GM12878 (cell line): ENCODE measurements at regions not wholly inside any gene's neighbourhood (a gene's known extent, or its start where the extent isn't known, plus 50 kb on each side); places are given as distances from the start of the nearest gene placed in this dataset.

ENCODE experiments used
- ATAC-seq: fragments of 200-7000 bp; cut with Tn5 transposase; 3 replicates; pipeline ENCODE4 v1.9.1; 2020; ENCODE audit warnings: mild to moderate bottlenecking, moderate library complexity
- BruUV-seq: library from RNA; stranded (reverse); fragments of 400-500 nt; replicated peaks from 2 replicates; lab custom pipeline; 2021; lab: Mats Ljungman, UMichigan
- CTCF ChIA-PET: fragments of 300-600 bp; sonication (Branson Sonifier 250); formaldehyde crosslinking; extraction: SDS; loops from one replicate; lab custom pipeline; 2021; ENCODE audit warnings: inconsistent platforms; lab: Yijun Ruan, JAX
- POLR2A ChIA-PET: fragments of 350-600 bp; formaldehyde crosslinking; extraction: SDS; loops from one replicate; lab custom pipeline; 2021; ENCODE audit warnings: inconsistent platforms; lab: Charles Lee
- RAD21 ChIA-PET: fragments of 300-600 bp; sonication (Branson Sonifier 250); formaldehyde crosslinking; loops from one replicate; lab custom pipeline; 2023; ENCODE audit warnings: antibody characterized with exemption; ENCODE audit not compliant: unreplicated experiment; lab: Charles Lee
- SMC1A ChIA-PET: fragments of 300-600 bp; sonication (Branson Sonifier 250); formaldehyde crosslinking; loops from one replicate; lab custom pipeline; 2023; ENCODE audit not compliant: unreplicated experiment, uncharacterized antibody; lab: Charles Lee
- DNase-seq: peaks from one replicate; pipeline ENCODE4 v3.0.0-alpha.2; 2011; ENCODE audit warnings: low read depth, low spot score
- FAIRE-seq: peaks from 3 replicates; lab custom pipeline; 2011; peaks lifted over from hg19 to GRCh38; lab: Jason Lieb, UNC
- H2AFZ ChIP-seq: 2 replicates; pipeline ENCODE4 v1.6.0; 2011; ENCODE audit warnings: low read depth, low read length, control low read depth; ENCODE audit not compliant: control insufficient read depth
- H3K27ac ChIP-seq: 2 replicates; pipeline ENCODE4 v1.5.1; 2011; ENCODE audit warnings: control low read depth; ENCODE audit not compliant: control insufficient read depth, insufficient read depth
- H3K27me3 ChIP-seq, 2 experiments: replicated peaks in 1 of 2; 2 replicates each; pipeline versions ENCODE4 v1.6.0 to v1.6.1; 2011; ENCODE audit warnings: low read length in 1 of 2; ENCODE audit not compliant: control insufficient read depth in 2 of 2, insufficient read depth in 2 of 2
- H3K36me3 ChIP-seq, 2 experiments: 2 replicates each; pipeline ENCODE4 v1.5.1; 2011; ENCODE audit warnings: low read length in 1 of 2; ENCODE audit not compliant: control insufficient read depth in 2 of 2, insufficient read depth in 2 of 2
- H3K4me1 ChIP-seq: 2 replicates; pipeline ENCODE4 v1.6.1; 2011; ENCODE audit warnings: mild to moderate bottlenecking, low read length, moderate library complexity, mixed read lengths; ENCODE audit not compliant: control insufficient read depth, insufficient read depth
- H3K4me2 ChIP-seq: 2 replicates; pipeline ENCODE4 v1.6.0; 2011; ENCODE audit warnings: control low read depth; ENCODE audit not compliant: control insufficient read depth, insufficient read depth
- H3K4me3 ChIP-seq: fragments of 200-600 bp; sonication (generic); 2 replicates; pipeline ENCODE4 v1.5.1; 2016
- H3K79me2 ChIP-seq: 2 replicates; pipeline ENCODE4 v1.6.0; 2011; ENCODE audit warnings: low read length; ENCODE audit not compliant: control insufficient read depth, insufficient read depth
- H3K9ac ChIP-seq: 2 replicates; pipeline ENCODE4 v1.8.0; 2011; ENCODE audit warnings: low read length, control low read depth, mixed read lengths; ENCODE audit not compliant: control insufficient read depth, insufficient read depth
- H3K9me3 ChIP-seq: replicated peaks from 3 replicates; pipeline ENCODE4 v1.5.1; 2011; ENCODE audit warnings: mild to moderate bottlenecking, low read length; ENCODE audit not compliant: control insufficient read depth, insufficient read depth
- H4K20me1 ChIP-seq: 2 replicates; pipeline ENCODE4 v1.6.0; 2011; ENCODE audit not compliant: control insufficient read depth, insufficient read depth
- BHLHE40 ChIP-seq, 2 experiments: fragments of 450-650 bp in 1 of 2; IDR thresholded peaks; 2 replicates each; pipeline ENCODE4 v1.6.1; 2011 to 2017; ENCODE audit warnings: low read depth in 2 of 2, borderline replicate concordance in 1 of 2, improper control_type of control experiment in 1 of 2, low read length in 1 of 2, mild to moderate bottlenecking in 1 of 2
- ETV6 ChIP-seq, 2 experiments: fragments of 450-650 bp in 1 of 2; IDR thresholded peaks in 1 of 2; conservative IDR thresholded peaks in 1 of 2; 2 replicates each; pipeline ENCODE4 v1.6.1; 2014; ENCODE audit warnings: antibody characterized with exemption in 1 of 2, borderline replicate concordance in 1 of 2, low read depth in 1 of 2, mild to moderate bottlenecking in 1 of 2, moderate library complexity in 1 of 2
- JUND ChIP-seq: IDR thresholded peaks from 2 replicates; pipeline ENCODE4 v1.6.1; 2012; ENCODE audit warnings: low read depth, mild to moderate bottlenecking, low read length, improper control_type of control experiment, moderate library complexity
- MEF2A ChIP-seq: IDR thresholded peaks from 2 replicates; pipeline ENCODE4 v1.6.1; 2011; ENCODE audit warnings: low read depth, mild to moderate bottlenecking, low read length, moderate library complexity; ENCODE audit not compliant: insufficient read depth
- RBBP5 ChIP-seq: fragments of 200-600 bp; sonication (generic); conservative IDR thresholded peaks from 2 replicates; pipeline ENCODE4 v1.6.1; 2016
- SMC3 ChIP-seq: IDR thresholded peaks from 2 replicates; pipeline ENCODE4 v1.6.1; 2011; ENCODE audit warnings: low read length, improper control_type of control experiment, borderline replicate concordance
- ZNF207 ChIP-seq: fragments of 450-650 bp; IDR thresholded peaks from 2 replicates; pipeline ENCODE4 v1.6.1; 2014; ENCODE audit warnings: antibody characterized with exemption, mild to moderate bottlenecking, borderline replicate concordance
- ZNF622 ChIP-seq: fragments of 450-650 bp; IDR thresholded peaks from 2 replicates; pipeline ENCODE4 v1.6.1; 2017; ENCODE audit warnings: mild to moderate bottlenecking, inconsistent platforms
- WGBS: methylation state at CpG from one replicate; pipeline ENCODE4 v1.1.6; 2016; ENCODE audit warnings: low lambda C conversion rate; ENCODE audit not compliant: insufficient replicate concordance, insufficient coverage; ENCODE audit errors: missing lambda C conversion rate; 5-methylcytosine and 5-hydroxymethylcytosine counted together
- in situ Hi-C: fragments of 300-500 bp; cut with MboI; formaldehyde crosslinking; loops from 9 replicates; pipeline ENCODE4 v1.14.3; 2018; ENCODE audit warnings: mixed read lengths
- intact Hi-C: fragments of 100-400 bp; cut with micrococcal nuclease; formaldehyde crosslinking; loops from one replicate; pipeline ENCODE4 v1.14.2; 2022; ENCODE audit not compliant: unreplicated experiment
- TF ChIP-seq, protein P1 (sequence below): IDR thresholded peaks from 2 replicates; pipeline ENCODE4 v1.6.1; 2012; ENCODE audit warnings: improper control_type of control experiment, low read depth, low read length; ENCODE audit not compliant: insufficient replicate concordance
- TF ChIP-seq, protein P2 (sequence below): fragments of 450-650 bp; IDR thresholded peaks from 2 replicates; pipeline ENCODE4 v1.6.1; 2014; ENCODE audit warnings: mild to moderate bottlenecking
- TF ChIP-seq, protein P3 (sequence below): fragments of 450-650 bp; formaldehyde crosslinking; IDR thresholded peaks from 2 replicates; pipeline ENCODE4 v1.4.0; 2022; ENCODE audit warnings: mild to moderate bottlenecking, moderate library complexity
- TF ChIP-seq, protein P4 (sequence below): fragments of 450-650 bp; IDR thresholded peaks from 2 replicates; pipeline ENCODE4 v1.6.1; 2018; ENCODE audit warnings: borderline replicate concordance, mild to moderate bottlenecking; ENCODE audit not compliant: partially characterized antibody

DNA sequence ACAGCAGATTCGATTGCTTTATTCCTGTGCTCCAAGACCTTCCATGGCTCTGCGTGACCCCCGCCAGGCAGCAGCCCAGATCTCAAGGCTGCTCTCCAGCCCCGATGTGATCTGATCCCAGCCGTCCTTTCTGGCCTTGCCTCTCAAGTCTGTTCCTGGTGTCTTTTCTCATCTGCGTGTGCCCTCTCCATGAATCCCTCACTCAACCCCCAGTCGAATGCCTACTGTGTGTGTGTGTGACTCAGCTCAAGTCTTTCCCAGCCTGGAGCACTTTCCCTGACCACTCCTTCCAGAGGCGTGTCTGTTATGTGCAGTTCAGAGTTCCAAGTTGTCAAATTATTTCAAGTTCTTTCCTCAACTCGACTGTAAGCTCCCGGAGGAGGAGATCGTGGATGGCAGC lies 64.0 kb downstream of the MRM1 start:
- FAIRE-seq (no peak), DNase-seq (no peak), ATAC-seq (no peak)
- Histone ChIP-seq H3K27ac (no peak overlapping the region), H2AFZ (no peak overlapping the region), H3K27me3 (no peaks in the 10 kb centered on the region; a peak in 1 of 4 replicates), H3K36me3 (no peaks in the 10 kb centered on the region), H3K4me2 (no peak overlapping the region), H3K9me3 (no peaks in the 10 kb centered on the region), H3K4me1 (no peaks in the 10 kb centered on the region), H3K9ac (no peak overlapping the region), H3K79me2 (no peaks in the 10 kb centered on the region), H4K20me1 (no peaks in the 10 kb centered on the region), H3K4me3 (no peak overlapping the region)
- in situ Hi-C loops = no loop called here
- ChIA-PET CTCF (no interaction called here), RAD21 (no interaction called here), POLR2A (no interaction called here), SMC1A (no interaction called here)
- intact Hi-C loops = no loop called here
- 53% methylated on average over 11 of the region's 11 CpGs for WGBS
- BruUV-seq = no TSS peak
- no peak for TF ChIP-seq ZNF207
- no peak for TF ChIP-seq MEF2A
- no peak for TF ChIP-seq ZNF622
- TF ChIP-seq, protein P1, sequence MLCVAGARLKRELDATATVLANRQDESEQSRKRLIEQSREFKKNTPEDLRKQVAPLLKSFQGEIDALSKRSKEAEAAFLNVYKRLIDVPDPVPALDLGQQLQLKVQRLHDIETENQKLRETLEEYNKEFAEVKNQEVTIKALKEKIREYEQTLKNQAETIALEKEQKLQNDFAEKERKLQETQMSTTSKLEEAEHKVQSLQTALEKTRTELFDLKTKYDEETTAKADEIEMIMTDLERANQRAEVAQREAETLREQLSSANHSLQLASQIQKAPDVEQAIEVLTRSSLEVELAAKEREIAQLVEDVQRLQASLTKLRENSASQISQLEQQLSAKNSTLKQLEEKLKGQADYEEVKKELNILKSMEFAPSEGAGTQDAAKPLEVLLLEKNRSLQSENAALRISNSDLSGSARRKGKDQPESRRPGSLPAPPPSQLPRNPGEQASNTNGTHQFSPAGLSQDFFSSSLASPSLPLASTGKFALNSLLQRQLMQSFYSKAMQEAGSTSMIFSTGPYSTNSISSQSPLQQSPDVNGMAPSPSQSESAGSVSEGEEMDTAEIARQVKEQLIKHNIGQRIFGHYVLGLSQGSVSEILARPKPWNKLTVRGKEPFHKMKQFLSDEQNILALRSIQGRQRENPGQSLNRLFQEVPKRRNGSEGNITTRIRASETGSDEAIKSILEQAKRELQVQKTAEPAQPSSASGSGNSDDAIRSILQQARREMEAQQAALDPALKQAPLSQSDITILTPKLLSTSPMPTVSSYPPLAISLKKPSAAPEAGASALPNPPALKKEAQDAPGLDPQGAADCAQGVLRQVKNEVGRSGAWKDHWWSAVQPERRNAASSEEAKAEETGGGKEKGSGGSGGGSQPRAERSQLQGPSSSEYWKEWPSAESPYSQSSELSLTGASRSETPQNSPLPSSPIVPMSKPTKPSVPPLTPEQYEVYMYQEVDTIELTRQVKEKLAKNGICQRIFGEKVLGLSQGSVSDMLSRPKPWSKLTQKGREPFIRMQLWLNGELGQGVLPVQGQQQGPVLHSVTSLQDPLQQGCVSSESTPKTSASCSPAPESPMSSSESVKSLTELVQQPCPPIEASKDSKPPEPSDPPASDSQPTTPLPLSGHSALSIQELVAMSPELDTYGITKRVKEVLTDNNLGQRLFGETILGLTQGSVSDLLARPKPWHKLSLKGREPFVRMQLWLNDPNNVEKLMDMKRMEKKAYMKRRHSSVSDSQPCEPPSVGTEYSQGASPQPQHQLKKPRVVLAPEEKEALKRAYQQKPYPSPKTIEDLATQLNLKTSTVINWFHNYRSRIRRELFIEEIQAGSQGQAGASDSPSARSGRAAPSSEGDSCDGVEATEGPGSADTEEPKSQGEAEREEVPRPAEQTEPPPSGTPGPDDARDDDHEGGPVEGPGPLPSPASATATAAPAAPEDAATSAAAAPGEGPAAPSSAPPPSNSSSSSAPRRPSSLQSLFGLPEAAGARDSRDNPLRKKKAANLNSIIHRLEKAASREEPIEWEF = no peak
- TF ChIP-seq, protein P2, sequence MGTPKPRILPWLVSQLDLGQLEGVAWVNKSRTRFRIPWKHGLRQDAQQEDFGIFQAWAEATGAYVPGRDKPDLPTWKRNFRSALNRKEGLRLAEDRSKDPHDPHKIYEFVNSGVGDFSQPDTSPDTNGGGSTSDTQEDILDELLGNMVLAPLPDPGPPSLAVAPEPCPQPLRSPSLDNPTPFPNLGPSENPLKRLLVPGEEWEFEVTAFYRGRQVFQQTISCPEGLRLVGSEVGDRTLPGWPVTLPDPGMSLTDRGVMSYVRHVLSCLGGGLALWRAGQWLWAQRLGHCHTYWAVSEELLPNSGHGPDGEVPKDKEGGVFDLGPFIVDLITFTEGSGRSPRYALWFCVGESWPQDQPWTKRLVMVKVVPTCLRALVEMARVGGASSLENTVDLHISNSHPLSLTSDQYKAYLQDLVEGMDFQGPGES = no peak
- TF ChIP-seq ETV6 (conservative IDR thresholded peaks at IDR 0.05 in 1 of 2, IDR thresholded peaks at IDR 0.05 in 1 of 2; ENCODE audit: borderline replicate concordance in 1 of 2, low read depth in 1 of 2) = no peak
- TF ChIP-seq JUND = no peak
- TF ChIP-seq SMC3 = no peak
- TF ChIP-seq, protein P3, sequence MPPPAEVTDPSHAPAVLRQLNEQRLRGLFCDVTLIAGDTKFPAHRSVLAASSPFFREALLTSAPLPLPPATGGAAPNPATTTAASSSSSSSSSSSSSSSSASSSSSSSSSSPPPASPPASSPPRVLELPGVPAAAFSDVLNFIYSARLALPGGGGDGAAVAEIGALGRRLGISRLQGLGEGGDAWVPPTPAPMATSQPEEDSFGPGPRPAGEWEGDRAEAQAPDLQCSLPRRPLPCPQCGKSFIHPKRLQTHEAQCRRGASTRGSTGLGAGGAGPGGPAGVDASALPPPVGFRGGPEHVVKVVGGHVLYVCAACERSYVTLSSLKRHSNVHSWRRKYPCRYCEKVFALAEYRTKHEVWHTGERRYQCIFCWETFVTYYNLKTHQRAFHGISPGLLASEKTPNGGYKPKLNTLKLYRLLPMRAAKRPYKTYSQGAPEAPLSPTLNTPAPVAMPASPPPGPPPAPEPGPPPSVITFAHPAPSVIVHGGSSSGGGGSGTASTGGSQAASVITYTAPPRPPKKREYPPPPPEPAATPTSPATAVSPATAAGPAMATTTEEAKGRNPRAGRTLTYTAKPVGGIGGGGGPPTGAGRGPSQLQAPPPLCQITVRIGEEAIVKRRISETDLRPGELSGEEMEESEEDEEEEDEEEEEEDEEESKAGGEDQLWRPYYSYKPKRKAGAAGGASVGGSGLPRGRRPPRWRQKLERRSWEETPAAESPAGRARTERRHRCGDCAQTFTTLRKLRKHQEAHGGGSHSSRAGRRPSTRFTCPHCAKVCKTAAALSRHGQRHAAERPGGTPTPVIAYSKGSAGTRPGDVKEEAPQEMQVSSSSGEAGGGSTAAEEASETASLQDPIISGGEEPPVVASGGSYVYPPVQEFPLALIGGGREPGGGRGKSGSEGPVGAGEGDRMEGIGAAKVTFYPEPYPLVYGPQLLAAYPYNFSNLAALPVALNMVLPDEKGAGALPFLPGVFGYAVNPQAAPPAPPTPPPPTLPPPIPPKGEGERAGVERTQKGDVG (CRISPR knock-in tag) = no peak
- TF ChIP-seq RBBP5 = no peak
- TF ChIP-seq, protein P4, sequence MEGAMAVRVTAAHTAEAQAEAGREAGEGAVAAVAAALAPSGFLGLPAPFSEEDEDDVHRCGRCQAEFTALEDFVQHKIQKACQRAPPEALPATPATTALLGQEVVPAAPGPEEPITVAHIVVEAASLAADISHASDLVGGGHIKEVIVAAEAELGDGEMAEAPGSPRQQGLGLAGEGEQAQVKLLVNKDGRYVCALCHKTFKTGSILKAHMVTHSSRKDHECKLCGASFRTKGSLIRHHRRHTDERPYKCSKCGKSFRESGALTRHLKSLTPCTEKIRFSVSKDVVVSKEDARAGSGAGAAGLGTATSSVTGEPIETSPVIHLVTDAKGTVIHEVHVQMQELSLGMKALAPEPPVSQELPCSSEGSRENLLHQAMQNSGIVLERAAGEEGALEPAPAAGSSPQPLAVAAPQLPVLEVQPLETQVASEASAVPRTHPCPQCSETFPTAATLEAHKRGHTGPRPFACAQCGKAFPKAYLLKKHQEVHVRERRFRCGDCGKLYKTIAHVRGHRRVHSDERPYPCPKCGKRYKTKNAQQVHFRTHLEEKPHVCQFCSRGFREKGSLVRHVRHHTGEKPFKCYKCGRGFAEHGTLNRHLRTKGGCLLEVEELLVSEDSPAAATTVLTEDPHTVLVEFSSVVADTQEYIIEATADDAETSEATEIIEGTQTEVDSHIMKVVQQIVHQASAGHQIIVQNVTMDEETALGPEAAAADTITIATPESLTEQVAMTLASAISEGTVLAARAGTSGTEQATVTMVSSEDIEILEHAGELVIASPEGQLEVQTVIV = no peak
- TF ChIP-seq BHLHE40 (IDR thresholded peaks at IDR 0.05; ENCODE audit: borderline replicate concordance in 1 of 2, low read depth in 2 of 2, low read length in 1 of 2) = no peak
